ENCODE measurements at regions not wholly inside any gene's neighbourhood (a gene's known extent, or its start where the extent isn't known, plus 50 kb on each side); places are given as distances from the start of the nearest gene placed in this dataset.

GRCh38 chr14:22513066-22513812, 75.8 kb downstream of the DAD1 start:
- peaks cover 69% of the 10 kb centered on the region for H3K36me3 Mint-ChIP-seq (ENCODE audit: insufficient read depth)
- peak overlapping the region; percentile 82 for H3K4me3 Mint-ChIP-seq
- H3K4me1 Mint-ChIP-seq: peaks cover 67% of the 10 kb centered on the region
- H3K27me3 Mint-ChIP-seq: no peaks in the 10 kb centered on the region
- DNase-seq (ENCODE audit: low spot score in 2 of 2): no peak
- no peak for ATAC-seq (replicated peaks; ENCODE audit: extremely low read depth, poor library complexity, severe bottlenecking)
- H3K27ac Mint-ChIP-seq (ENCODE audit: low read depth): peak overlapping the region; percentile 94
- no peaks in the 10 kb centered on the region for H3K9me3 Mint-ChIP-seq

GRCh38 chr14:22512106-22512814, 76.8 kb downstream of the DAD1 start:
- Mint-ChIP-seq H3K27me3 (no peaks in the 10 kb centered on the region), H3K4me3 (peak overlapping the region; percentile 82), H3K9me3 (no peaks in the 10 kb centered on the region), H3K4me1 (peaks cover 61% of the 10 kb centered on the region), H3K36me3 (ENCODE audit: insufficient read depth) (peaks cover 68% of the 10 kb centered on the region), H3K27ac (ENCODE audit: low read depth) (peak overlapping the region; percentile 94)
- ATAC-seq (replicated peaks; ENCODE audit: extremely low read depth, poor library complexity, severe bottlenecking) (no peak), DNase-seq (ENCODE audit: low spot score in 2 of 2) (no peak)

GRCh38 chr14:22510527-22511110, 78.4 kb downstream of the DAD1 start:
- ATAC-seq (replicated peaks; ENCODE audit: extremely low read depth, poor library complexity, severe bottlenecking) (no peak), DNase-seq (ENCODE audit: low spot score in 2 of 2) (no peak)
- Mint-ChIP-seq H3K27me3 (no peaks in the 10 kb centered on the region), H3K9me3 (no peaks in the 10 kb centered on the region), H3K4me1 (peaks cover 62% of the 10 kb centered on the region), H3K4me3 (peak overlapping the region; percentile 82), H3K36me3 (ENCODE audit: insufficient read depth) (peaks cover 76% of the 10 kb centered on the region), H3K27ac (ENCODE audit: low read depth) (peak overlapping the region; percentile 94)

- H3K27ac Mint-ChIP-seq (ENCODE audit: low read depth): peak overlapping the region; percentile 94
- no peaks in the 10 kb centered on the region for H3K27me3 Mint-ChIP-seq
- peaks cover 60% of the 10 kb centered on the region for H3K4me1 Mint-ChIP-seq
- H3K9me3 Mint-ChIP-seq: no peaks in the 10 kb centered on the region
- peak overlapping the region; percentile 82 for H3K4me3 Mint-ChIP-seq
- DNase-seq (ENCODE audit: low spot score in 2 of 2) (no peak), ATAC-seq (replicated peaks; ENCODE audit: extremely low read depth, poor library complexity, severe bottlenecking) (peak; percentile 30)
- peaks cover 75% of the 10 kb centered on the region for H3K36me3 Mint-ChIP-seq (ENCODE audit: insufficient read depth)
Measured at GRCh38 chr14:22509751-22510300, 79.2 kb downstream of the DAD1 start.

GRCh38 chr14:22509036-22509709, 79.9 kb downstream of the DAD1 start:
- H3K27ac Mint-ChIP-seq (ENCODE audit: low read depth): peak overlapping the region; percentile 95
- H3K4me3 Mint-ChIP-seq: peak overlapping the region; percentile 82
- H3K9me3 Mint-ChIP-seq: no peaks in the 10 kb centered on the region
- H3K36me3 Mint-ChIP-seq (ENCODE audit: insufficient read depth): peaks cover 75% of the 10 kb centered on the region
- DNase-seq (ENCODE audit: low spot score in 2 of 2): no peak
- H3K27me3 Mint-ChIP-seq: no peaks in the 10 kb centered on the region
- peaks cover 61% of the 10 kb centered on the region for H3K4me1 Mint-ChIP-seq
- no peak for ATAC-seq (replicated peaks; ENCODE audit: extremely low read depth, poor library complexity, severe bottlenecking)

- DNase-seq (ENCODE audit: low spot score in 2 of 2): no peak
- Mint-ChIP-seq H3K9me3 (no peaks in the 10 kb centered on the region), H3K36me3 (ENCODE audit: insufficient read depth) (peaks cover 75% of the 10 kb centered on the region), H3K4me1 (peaks cover 63% of the 10 kb centered on the region), H3K27me3 (no peaks in the 10 kb centered on the region), H3K27ac (ENCODE audit: low read depth) (peak overlapping the region; percentile 95), H3K4me3 (peak overlapping the region; percentile 82)
- no peak for ATAC-seq (replicated peaks; ENCODE audit: extremely low read depth, poor library complexity, severe bottlenecking)
Measured at GRCh38 chr14:22508662-22509035, 80.4 kb downstream of the DAD1 start.

- no peaks in the 10 kb centered on the region for H3K9me3 Mint-ChIP-seq
- ATAC-seq (replicated peaks; ENCODE audit: extremely low read depth, poor library complexity, severe bottlenecking) (no peak), DNase-seq (ENCODE audit: low spot score in 2 of 2) (no peak)
- H3K4me1 Mint-ChIP-seq: peaks cover 58% of the 10 kb centered on the region
- H3K4me3 Mint-ChIP-seq: peak overlapping the region; percentile 82
- peaks cover 70% of the 10 kb centered on the region for H3K36me3 Mint-ChIP-seq (ENCODE audit: insufficient read depth)
- H3K27ac Mint-ChIP-seq (ENCODE audit: low read depth): peak overlapping the region; percentile 95
- H3K27me3 Mint-ChIP-seq: no peaks in the 10 kb centered on the region
Measured at GRCh38 chr14:22508150-22508457, 80.9 kb downstream of the DAD1 start.

- no peak for DNase-seq (ENCODE audit: low spot score in 2 of 2)
- H3K4me1 Mint-ChIP-seq: peaks cover 53% of the 10 kb centered on the region
Measured at GRCh38 chr14:22506778-22507351, 82.2 kb downstream of the DAD1 start.

GRCh38 chr14:22506378-22506710, 82.7 kb downstream of the DAD1 start:
- DNase-seq (ENCODE audit: low spot score in 2 of 2) (no peak), ATAC-seq (replicated peaks; ENCODE audit: extremely low read depth, poor library complexity, severe bottlenecking) (no peak)
- H3K27ac Mint-ChIP-seq (ENCODE audit: low read depth): peak overlapping the region; percentile 95
- no peaks in the 10 kb centered on the region for H3K27me3 Mint-ChIP-seq
- peak overlapping the region; percentile 77 for H3K4me3 Mint-ChIP-seq
- H3K9me3 Mint-ChIP-seq: no peaks in the 10 kb centered on the region
- H3K36me3 Mint-ChIP-seq (ENCODE audit: insufficient read depth): peaks cover 65% of the 10 kb centered on the region
- peaks cover 47% of the 10 kb centered on the region for H3K4me1 Mint-ChIP-seq

More at GRCh38 chr14:22506778-22507351, 82.2 kb downstream of the DAD1 start:
- no peak for ATAC-seq (replicated peaks; ENCODE audit: extremely low read depth, poor library complexity, severe bottlenecking)
- H3K27me3 Mint-ChIP-seq: no peaks in the 10 kb centered on the region
- H3K27ac Mint-ChIP-seq (ENCODE audit: low read depth): peak overlapping the region; percentile 95
- no peaks in the 10 kb centered on the region for H3K9me3 Mint-ChIP-seq
- H3K36me3 Mint-ChIP-seq (ENCODE audit: insufficient read depth): peaks cover 68% of the 10 kb centered on the region
- peak overlapping the region; percentile 77 for H3K4me3 Mint-ChIP-seq

- Mint-ChIP-seq H3K4me3 (peak overlapping the region; percentile 77), H3K9me3 (no peaks in the 10 kb centered on the region), H3K27ac (ENCODE audit: low read depth) (peak overlapping the region; percentile 95), H3K4me1 (peaks cover 47% of the 10 kb centered on the region), H3K36me3 (ENCODE audit: insufficient read depth) (peaks cover 65% of the 10 kb centered on the region), H3K27me3 (no peaks in the 10 kb centered on the region)
- no peak for DNase-seq (ENCODE audit: low spot score in 2 of 2)
- peak; percentile 9 for ATAC-seq (replicated peaks; ENCODE audit: extremely low read depth, poor library complexity, severe bottlenecking)
Measured at GRCh38 chr14:22505697-22506377, 83.2 kb downstream of the DAD1 start.

GRCh38 chr14:22505309-22505696, 83.7 kb downstream of the DAD1 start:
- Mint-ChIP-seq H3K27me3 (no peaks in the 10 kb centered on the region), H3K4me1 (peaks cover 47% of the 10 kb centered on the region), H3K9me3 (no peaks in the 10 kb centered on the region), H3K27ac (ENCODE audit: low read depth) (peak overlapping the region; percentile 95), H3K4me3 (peak overlapping the region; percentile 81), H3K36me3 (ENCODE audit: insufficient read depth) (peaks cover 65% of the 10 kb centered on the region)
- ATAC-seq (replicated peaks; ENCODE audit: extremely low read depth, poor library complexity, severe bottlenecking) (no peak), DNase-seq (ENCODE audit: low spot score in 2 of 2) (no peak)

- Mint-ChIP-seq H3K4me3 (peak overlapping the region; percentile 81), H3K9me3 (no peaks in the 10 kb centered on the region), H3K27ac (ENCODE audit: low read depth) (peak overlapping the region; percentile 93), H3K27me3 (no peaks in the 10 kb centered on the region), H3K36me3 (ENCODE audit: insufficient read depth) (peaks cover 58% of the 10 kb centered on the region), H3K4me1 (peaks cover 34% of the 10 kb centered on the region)
- ATAC-seq (replicated peaks; ENCODE audit: extremely low read depth, poor library complexity, severe bottlenecking) (no peak), DNase-seq (ENCODE audit: low spot score in 2 of 2) (no peak)
Measured at GRCh38 chr14:22502551-22502950, 86.5 kb downstream of the DAD1 start.

Data from central memory CD8-positive, alpha-beta T cell (primary cell).